Epithelial cell of prostate (primary cell): ENCODE measurements at regions not wholly inside any gene's neighbourhood (a gene's known extent, or its start where the extent isn't known, plus 50 kb on each side); places are given as distances from the start of the nearest gene placed in this dataset.
"Not testable (repeated sequence)": the region's sequence is repeated elsewhere in the genome, so short reads cannot be mapped to it uniquely, and the experiment has no call there.

ENCODE experiments used
- DNase-seq: peaks from one replicate; pipeline ENCODE4 v3.0.0-alpha.2; 2011; ENCODE audit warnings: low read depth, low spot score
- H3K27ac ChIP-seq: fragments of 450-650 bp; 2 replicates; pipeline ENCODE4 v1.5.1; 2017; ENCODE audit warnings: mild to moderate bottlenecking

DNA sequence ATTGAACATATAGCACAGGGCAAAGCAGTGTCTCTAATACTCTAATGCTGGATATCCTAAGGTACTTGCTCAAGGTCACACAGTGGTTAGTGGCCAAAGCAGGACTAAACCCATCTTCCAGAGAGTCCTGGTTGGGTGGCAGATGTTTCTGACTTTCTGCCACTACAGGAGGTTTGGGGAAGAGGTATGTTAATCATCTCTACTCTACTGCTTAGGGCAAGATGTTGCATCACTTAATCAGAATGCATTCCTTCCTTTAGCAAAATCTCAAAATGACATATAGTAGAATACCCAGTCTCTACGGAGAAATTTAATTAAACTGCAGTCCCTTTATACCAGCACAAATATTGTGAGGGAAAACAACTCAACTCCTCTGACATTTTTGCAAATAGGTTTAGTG, 190.7 kb upstream of the FAM241A start:
- DNase-seq, result no peak
- no peak overlapping the region for H3K27ac ChIP-seq

DNA sequence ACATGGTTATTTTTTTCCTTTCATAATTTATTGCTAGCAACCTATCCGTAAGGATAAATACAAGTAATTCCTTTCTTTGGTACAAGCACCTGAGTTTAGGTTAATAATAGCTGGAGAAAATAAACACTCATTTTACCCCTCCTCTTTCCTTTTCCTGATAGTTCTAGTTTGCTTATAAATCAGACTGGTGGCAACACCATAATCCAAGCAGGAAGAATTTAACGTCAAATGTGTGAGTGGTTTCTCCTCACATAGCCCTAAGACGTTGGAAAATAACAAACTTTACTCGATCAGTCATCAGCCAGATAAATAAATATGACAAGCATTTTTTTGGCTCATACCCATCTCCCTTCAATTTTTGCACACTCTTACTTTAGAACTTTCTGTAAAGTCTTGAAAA, 190.3 kb upstream of the FAM241A start:
- no peak for DNase-seq
- no peak overlapping the region for H3K27ac ChIP-seq

GRCh38 chr4:111957116-111957515, 188.1 kb upstream of the FAM241A start:
- no peak for DNase-seq
- H3K27ac ChIP-seq, result no peak overlapping the region

DNA sequence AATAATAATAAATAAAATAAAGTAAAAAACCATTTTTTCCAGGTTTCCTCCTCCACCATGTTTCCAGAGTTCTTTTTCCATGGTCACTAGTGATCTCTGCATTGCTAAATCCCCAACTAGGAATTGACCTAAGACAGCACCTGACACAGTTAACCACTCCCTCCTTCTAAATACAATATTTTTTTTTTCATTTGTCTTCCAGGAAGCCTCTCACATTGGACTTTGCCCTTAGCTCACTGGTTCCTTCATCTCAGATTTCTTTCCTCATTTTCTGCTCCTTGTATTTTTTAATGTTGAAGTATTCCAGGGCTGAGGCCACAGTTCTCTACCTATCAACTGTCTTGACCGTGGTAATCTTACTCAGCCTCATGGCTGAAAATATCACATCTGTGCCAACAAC, 187.3 kb upstream of the FAM241A start:
- DNase-seq, result no peak

GRCh38 chr4:111959222-111959621, 186.0 kb upstream of the FAM241A start:
- no peak overlapping the region for H3K27ac ChIP-seq
- no peak for DNase-seq

More for the DNA sequence above, 187.3 kb upstream of the FAM241A start:
- H3K27ac ChIP-seq, result no peak overlapping the region

DNA sequence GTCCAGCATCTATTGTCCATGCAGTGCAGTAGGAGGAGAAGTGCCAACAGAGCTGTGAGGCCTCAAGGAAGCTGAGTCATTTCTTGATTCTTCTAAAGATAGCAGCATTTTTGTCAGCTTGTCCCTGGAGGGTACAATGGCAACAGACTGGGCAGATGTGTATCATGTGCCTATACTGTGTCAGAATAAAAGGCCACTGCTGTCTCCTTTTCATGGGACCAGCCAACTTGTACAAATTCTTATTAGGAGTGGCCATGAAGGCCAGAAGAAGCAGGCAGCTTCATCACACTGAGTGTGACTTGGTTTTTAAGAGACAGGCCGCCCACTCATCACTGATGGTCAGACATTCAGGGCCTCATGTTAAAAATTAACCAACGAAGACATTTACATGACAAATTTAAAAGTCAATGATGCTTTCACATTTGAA, 185.0 kb upstream of the FAM241A start:
- DNase-seq, result no peak

GRCh38 chr4:111961026-111961425, 184.2 kb upstream of the FAM241A start:
- DNase-seq, H3K27ac ChIP-seq: not testable (repeated sequence)

More for the DNA sequence above, 185.0 kb upstream of the FAM241A start:
- H3K27ac ChIP-seq, result no peak overlapping the region

GRCh38 chr4:111961809-111962208, 183.4 kb upstream of the FAM241A start:
- no peak for DNase-seq
- no peak overlapping the region for H3K27ac ChIP-seq

DNA sequence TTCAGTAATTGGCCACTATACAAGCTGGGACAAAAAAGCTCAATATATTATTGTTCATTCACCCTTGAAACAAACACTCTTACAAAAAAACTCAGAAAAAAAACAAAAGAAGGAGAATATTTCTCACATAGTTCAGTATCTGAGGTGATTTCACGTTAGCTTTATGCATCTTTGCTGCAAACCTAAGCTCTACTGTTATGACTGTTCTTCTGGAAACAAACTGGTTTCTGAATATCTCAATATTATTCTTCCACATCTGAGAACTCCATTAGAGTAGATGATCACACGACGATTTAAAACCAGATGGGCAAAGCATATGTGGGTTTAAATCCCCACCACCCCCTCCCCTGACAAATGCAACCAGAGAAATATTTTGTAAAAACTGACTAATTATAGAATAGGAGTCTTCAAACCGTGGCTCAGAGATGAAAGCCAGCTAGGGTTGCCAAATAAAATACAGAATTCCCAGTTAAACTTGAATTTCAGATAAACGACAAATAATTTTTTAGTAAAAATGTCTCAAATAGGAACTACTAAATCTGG, 182.0 kb upstream of the FAM241A start:
- no peak for DNase-seq
- no peak overlapping the region for H3K27ac ChIP-seq

DNA sequence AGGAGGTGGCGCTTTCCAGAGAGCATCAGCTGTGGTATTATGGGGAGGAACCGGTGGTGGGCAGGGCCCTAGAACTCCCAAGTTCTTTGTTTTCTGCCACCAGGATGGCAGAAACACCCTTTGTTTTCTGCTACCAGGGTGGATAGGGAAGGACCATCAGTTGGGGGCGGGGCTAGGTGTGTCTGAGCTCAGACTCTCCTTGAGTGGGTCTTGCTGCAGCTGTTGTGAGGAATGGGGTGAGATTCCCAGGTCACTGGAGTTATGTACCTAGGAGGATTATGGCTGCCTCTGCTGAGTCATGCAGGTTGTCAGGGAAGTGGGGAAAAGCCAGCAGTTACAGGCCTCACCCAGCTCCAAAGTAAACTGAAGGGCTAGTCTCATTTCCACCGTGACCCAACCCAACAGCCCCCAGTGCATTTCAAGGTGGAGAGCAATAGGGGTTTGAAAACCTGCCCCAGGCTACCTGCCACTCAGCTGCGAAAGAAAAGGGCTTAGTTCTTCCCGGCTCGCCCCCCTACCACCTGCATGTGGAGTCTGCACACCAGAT, 167.8 kb upstream of the FAM241A start:
- H3K27ac ChIP-seq, result no peak overlapping the region
- no peak for DNase-seq

DNA sequence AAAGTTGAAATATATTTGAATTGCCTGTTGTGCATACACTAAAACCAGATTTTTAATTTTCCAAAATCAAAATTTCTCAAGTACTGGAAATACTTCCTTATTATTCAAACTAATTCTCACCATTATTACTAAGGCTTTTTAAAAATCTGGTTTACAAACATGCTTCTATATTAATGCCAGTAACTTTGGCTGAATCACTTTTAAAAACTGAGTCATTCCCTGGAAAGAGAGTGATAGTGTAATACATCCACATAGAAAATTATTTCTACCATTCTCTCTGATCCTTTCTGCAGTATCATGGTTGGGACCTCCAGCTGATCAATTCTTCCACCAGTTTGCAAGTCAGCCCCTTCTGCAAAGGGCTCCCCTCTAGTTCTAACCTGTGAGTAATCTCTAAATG, 165.3 kb upstream of the FAM241A start:
- H3K27ac ChIP-seq, result no peak overlapping the region
- no peak for DNase-seq

DNA sequence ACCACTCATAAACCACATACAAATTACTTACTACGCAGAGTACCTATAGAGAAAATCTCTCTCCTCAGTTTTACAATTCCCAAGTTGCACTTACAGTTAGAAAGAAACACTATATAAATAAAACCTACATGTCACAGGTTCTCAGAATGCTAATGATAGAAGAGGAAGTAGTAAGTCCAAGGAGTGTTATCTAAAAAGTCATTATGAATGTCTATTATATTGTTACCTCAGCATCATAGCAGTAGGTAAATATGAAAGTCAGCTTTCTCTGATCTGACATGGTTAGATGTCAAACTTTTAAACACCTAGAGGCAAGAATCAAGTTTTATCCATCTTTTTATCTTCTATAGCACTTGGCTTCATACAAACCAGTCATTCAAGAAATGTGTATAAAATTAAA, 163.2 kb upstream of the FAM241A start:
- no peak overlapping the region for H3K27ac ChIP-seq
- DNase-seq, result no peak

DNA sequence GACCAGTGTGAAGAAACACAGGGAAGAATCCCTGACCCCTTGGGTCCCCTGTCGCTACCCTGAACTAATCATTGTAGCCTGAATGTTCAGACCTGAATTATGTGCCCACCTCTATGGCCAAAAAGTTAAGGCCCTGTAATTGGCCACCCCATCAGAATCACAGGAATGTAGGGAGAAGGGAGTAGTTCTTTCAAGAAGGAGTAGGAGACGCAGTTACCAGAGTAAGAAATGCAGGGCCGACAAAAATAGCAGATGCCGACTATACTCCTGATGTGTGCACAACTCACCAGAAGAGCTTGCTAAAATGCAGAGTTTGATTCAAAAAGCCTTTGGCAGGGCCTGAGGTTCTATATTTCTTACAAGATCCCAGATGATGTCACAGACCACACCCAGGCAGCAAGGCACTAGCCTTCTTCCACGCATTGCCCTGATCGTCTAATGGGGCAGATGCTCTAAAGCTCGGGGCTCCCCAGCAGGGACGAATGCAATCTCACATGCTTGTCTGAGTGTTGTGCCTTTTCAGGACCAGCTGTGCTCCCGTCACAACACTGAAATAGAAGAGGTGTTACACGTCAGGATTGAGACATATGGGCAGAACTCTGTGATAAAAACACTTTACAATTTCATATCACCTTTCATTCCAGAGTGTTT, 161.0 kb upstream of the FAM241A start:
- no peak overlapping the region for H3K27ac ChIP-seq
- no peak for DNase-seq

DNA sequence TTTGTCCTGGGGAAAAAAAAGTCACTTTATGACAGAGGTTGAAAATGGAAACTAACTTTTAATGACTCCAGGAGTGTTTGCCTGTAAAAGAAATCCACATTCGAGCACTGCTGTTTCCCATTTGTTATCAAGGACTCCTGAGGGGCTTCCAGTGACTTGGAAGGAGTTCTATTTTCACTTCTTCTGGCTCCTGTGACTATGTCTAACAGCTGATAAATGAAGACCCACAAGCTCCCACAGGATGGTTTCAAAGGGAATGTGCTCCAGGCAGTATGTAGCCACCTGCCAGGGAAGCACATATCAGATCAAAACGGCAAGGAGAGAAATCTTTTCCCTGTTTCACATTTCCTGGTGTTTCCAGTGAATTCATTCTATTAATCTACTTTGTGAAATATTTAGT, 159.8 kb upstream of the FAM241A start:
- DNase-seq, result no peak
- H3K27ac ChIP-seq, result no peak overlapping the region

GRCh38 chr4:111986095-111986494, 159.2 kb upstream of the FAM241A start:
- H3K27ac ChIP-seq, result no peak overlapping the region
- no peak for DNase-seq

DNA sequence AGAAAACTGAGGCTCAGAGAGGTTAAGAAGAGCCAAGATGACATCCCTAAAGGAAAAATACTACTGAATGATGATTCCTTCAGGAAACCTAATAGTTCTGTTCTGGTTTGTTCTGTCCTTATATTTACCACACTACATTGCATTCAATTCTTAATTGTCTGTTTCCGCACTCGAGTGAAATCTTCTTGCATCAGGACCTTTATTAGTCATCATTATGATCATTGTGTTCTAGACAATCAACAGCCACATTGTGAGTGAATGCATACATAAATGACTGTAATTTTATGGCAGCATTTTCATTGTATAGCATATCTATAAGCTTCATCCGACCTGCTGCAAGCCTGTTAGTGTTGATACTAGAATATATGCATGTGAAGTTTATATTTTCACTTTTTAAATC, 156.7 kb upstream of the FAM241A start:
- DNase-seq, result no peak
- no peak overlapping the region for H3K27ac ChIP-seq

DNA sequence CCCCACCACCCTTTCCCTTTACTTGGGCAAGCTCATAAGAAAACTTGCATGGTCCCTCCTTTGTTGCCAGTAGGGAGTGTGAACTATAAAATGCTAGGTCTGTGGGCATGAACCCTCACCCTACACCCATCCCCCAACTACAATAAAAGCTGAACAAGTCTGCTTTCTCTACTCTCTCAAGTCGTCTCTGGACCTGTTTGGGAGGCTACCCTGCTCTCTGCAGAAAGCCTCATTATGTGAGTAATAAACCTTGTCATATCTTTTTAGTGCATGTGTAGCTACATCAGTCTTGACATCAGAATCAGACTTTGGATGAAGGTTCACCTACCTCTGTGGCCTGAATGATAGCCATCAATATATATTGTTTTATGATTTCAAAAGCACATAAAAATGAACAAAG, 155.4 kb upstream of the FAM241A start:
- no peak for DNase-seq
- no peak overlapping the region for H3K27ac ChIP-seq

DNA sequence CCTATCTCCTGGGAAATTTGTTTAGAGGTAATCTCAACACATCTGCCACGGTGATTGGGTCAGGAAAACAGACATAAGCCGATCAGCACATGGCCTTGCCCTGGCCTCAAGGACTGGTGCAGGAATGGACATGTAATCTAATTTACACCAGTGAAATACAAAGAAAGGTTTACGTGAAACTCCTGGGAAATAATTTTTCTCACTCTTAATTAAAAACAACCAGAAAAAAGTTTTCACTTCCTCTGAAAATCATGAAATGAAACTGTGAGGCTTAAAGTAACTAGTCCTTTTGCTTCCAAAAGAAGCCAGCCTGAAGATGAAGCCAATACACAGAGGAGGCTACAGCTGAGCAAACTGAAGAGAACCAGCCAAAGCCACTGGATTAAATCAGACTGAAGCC, 154.1 kb upstream of the FAM241A start:
- no peak for DNase-seq
- peak overlapping the region; percentile 52 for H3K27ac ChIP-seq

DNA sequence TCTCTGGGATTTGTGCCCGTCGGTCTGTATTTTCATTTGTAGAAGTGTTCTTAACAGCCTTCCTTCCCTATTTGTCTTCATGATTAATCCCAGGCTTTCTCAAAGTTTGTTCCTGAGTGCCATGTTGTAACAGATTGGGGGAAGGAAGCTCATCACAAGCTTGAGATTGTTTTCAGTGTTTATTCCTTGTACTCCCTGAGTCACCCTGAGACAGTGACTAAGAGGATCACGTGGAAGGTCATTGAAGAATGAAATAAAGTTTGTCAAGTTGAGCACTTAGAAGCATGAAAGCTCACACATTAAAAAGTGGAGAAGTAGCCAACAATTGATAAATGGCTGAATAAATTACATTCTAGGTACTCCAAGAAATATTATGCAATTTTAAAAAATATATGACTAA, 153.5 kb upstream of the FAM241A start:
- peak overlapping the region; percentile 52 for H3K27ac ChIP-seq
- DNase-seq, result peak; percentile 75

GRCh38 chr4:111992351-111993168, 152.7 kb upstream of the FAM241A start:
- no peak for DNase-seq
- no peak overlapping the region for H3K27ac ChIP-seq

DNA sequence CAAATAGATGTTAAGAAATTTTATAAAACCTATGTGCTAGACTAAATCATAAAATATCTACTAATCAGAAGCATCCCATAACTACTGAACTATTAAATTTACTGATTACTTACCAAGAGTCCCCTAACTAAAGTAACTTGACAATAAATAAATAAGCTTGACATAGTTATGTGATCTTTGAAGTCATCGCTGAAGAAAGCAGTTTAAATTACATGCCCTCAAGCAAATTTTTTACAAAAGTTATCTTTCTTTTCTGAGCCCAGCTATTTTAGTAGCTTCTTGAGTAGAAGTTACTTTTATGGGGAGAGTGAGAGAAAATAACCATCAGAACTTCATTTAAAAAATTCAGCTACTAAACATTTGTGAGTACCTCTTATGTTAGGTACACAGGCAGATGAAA, 150.9 kb upstream of the FAM241A start:
- DNase-seq, result no peak

More for the DNA sequence above, 150.9 kb upstream of the FAM241A start:
- H3K27ac ChIP-seq, result no peak overlapping the region
